PC-9 (cell line): ENCODE measurements at regions not wholly inside any gene's neighbourhood (a gene's known extent, or its start where the extent isn't known, plus 50 kb on each side); places are given as distances from the start of the nearest gene placed in this dataset.

Experiments used
- CTCF ChIP-seq: fragments of 200-600 bp; sonication (generic); conservative IDR thresholded peaks from 2 replicates; pipeline ENCODE4 v1.6.1; 2017; ENCODE audit warnings: mixed run types, antibody characterized with exemption, mild to moderate bottlenecking, moderate library complexity
- EZH2 ChIP-seq: fragments of 200-600 bp; sonication (generic); IDR thresholded peaks from 2 replicates; pipeline ENCODE4 v1.8.0; 2017; ENCODE audit warnings: antibody characterized with exemption, low read depth

- TF ChIP-seq CTCF (no peak), EZH2 (no peak)
Measured at GRCh38 chr3:170737498-170738162, 132.4 kb downstream of the RPL22L1 start.
